ENCODE measurements at regions not wholly inside any gene's neighbourhood (a gene's known extent, or its start where the extent isn't known, plus 50 kb on each side); places are given as distances from the start of the nearest gene placed in this dataset.

DNA sequence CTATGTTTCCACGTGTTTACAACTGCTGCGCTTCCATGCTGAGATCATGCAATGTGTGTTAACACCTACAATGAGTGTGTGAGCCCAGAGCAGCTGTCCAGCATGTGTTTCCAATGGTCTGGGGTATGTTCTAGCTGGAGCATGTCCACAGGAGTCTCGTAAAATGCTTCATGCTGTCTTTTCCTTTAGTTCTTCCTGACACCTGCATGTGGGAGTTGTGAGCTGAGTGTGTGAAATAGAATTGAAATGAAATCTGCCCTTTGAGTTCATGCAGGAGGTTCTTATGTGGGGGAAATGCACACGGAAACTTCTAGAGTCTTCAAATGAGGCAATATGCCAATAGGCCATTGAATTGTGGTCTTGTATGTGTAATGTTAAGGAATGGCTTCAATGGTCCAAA lies 205.1 kb downstream of the RND3 start:
- no peak overlapping the region for H3K4me3 ChIP-seq (ENCODE audit: control insufficient read depth, low read depth, low read length)
- TF ChIP-seq, protein P1, sequence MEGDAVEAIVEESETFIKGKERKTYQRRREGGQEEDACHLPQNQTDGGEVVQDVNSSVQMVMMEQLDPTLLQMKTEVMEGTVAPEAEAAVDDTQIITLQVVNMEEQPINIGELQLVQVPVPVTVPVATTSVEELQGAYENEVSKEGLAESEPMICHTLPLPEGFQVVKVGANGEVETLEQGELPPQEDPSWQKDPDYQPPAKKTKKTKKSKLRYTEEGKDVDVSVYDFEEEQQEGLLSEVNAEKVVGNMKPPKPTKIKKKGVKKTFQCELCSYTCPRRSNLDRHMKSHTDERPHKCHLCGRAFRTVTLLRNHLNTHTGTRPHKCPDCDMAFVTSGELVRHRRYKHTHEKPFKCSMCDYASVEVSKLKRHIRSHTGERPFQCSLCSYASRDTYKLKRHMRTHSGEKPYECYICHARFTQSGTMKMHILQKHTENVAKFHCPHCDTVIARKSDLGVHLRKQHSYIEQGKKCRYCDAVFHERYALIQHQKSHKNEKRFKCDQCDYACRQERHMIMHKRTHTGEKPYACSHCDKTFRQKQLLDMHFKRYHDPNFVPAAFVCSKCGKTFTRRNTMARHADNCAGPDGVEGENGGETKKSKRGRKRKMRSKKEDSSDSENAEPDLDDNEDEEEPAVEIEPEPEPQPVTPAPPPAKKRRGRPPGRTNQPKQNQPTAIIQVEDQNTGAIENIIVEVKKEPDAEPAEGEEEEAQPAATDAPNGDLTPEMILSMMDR (conservative IDR thresholded peaks at IDR 0.05; ENCODE audit: control insufficient read depth, insufficient read depth, low read depth, low read length), result no peak
- peak; percentile 34 for DNase-seq (ENCODE audit: low read depth)

DNA sequence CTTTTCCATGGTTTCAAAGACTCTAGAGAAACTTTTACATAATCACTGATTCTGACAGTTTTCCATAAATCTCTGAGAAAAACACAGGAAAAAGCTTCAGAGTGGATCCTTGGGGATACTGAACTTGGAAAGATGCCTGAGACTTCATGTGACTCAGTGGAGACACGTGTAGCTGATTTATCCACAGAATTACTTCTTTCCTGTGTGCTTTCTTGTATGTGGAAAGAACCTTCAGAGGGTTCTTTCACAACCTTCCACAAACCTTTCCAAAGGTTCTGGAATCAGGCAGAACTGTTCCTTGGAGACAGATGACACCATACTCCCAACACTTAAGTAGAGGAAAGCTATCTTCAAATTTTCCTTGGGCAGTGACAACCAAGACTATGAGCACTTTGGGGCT lies 207.2 kb downstream of the RND3 start:
- peak; percentile 98 for DNase-seq (ENCODE audit: low read depth)
- TF ChIP-seq, protein P1 (conservative IDR thresholded peaks at IDR 0.05; ENCODE audit: control insufficient read depth, insufficient read depth, low read depth, low read length), result no peak
- no peak overlapping the region for H3K4me3 ChIP-seq (ENCODE audit: control insufficient read depth, low read depth, low read length)

- H3K4me3 ChIP-seq (ENCODE audit: control insufficient read depth, low read depth, low read length), result no peak overlapping the region
- DNase-seq (ENCODE audit: low read depth), result no peak
- TF ChIP-seq, protein P1 (conservative IDR thresholded peaks at IDR 0.05; ENCODE audit: control insufficient read depth, insufficient read depth, low read depth, low read length), result no peak
Measured at GRCh38 chr2:150279686-150280085, 207.8 kb downstream of the RND3 start.

DNA sequence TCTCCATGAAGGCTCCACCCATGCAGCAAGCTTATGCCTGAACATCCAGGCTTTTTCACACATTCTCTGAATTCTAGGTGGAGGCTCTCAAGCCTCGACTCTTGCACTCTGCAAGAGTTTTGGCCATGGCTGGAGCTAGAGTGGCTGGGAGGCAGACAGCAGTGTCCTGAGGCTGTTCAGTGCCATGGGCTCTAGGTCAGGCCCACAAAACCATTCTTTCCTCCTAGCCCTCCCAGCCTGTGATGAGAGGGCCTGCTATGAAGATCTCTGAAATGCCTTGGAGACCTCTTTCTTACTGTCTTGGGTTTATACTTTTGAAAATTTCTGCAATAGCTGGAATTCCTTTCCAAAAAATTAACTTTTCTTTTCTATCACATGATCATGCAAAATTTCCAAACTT lies 210.7 kb downstream of the RND3 start:
- TF ChIP-seq, protein P1 (conservative IDR thresholded peaks at IDR 0.05; ENCODE audit: control insufficient read depth, insufficient read depth, low read depth, low read length), result no peak
- no peak overlapping the region for H3K4me3 ChIP-seq (ENCODE audit: control insufficient read depth, low read depth, low read length)
- no peak for DNase-seq (ENCODE audit: low read depth)

- peak; percentile 81 for DNase-seq (ENCODE audit: low read depth)
- TF ChIP-seq, protein P1 (conservative IDR thresholded peaks at IDR 0.05; ENCODE audit: control insufficient read depth, insufficient read depth, low read depth, low read length), result no peak
Measured at GRCh38 chr2:150274108-150274507, 213.4 kb downstream of the RND3 start.

GRCh38 chr2:150271952-150272802 lies 215.3 kb downstream of the RND3 start:
- TF ChIP-seq, protein P1 (conservative IDR thresholded peaks at IDR 0.05; ENCODE audit: control insufficient read depth, insufficient read depth, low read depth, low read length), result no peak
- no peak overlapping the region for H3K4me3 ChIP-seq (ENCODE audit: control insufficient read depth, low read depth, low read length)
- peak; percentile 84 for DNase-seq (ENCODE audit: low read depth)

More at GRCh38 chr2:150274108-150274507, 213.4 kb downstream of the RND3 start:
- no peak overlapping the region for H3K4me3 ChIP-seq (ENCODE audit: control insufficient read depth, low read depth, low read length)
